ENCODE measurements at regions not wholly inside any gene's neighbourhood (a gene's known extent, or its start where the extent isn't known, plus 50 kb on each side); places are given as distances from the start of the nearest gene placed in this dataset.

GRCh38 chr3:59254976-59255375, 205.2 kb upstream of the CFAP20DC start:
- DNase-seq (no peak), ATAC-seq (no peak)
- intact Hi-C loops (cut with DNase I; ENCODE audit: low total_unique reads) (no loop called here), in situ Hi-C loops (cut with MboI; ENCODE audit: low sequenced_read_pairs in 4 of 4) (no loop called here)
- Histone ChIP-seq H3K27me3 (no peaks in the 10 kb centered on the region), H3K9me3 (no peaks in the 10 kb centered on the region), H3K36me3 (no peaks in the 10 kb centered on the region), H3K4me3 (no peak overlapping the region), H3K4me1 (no peaks in the 10 kb centered on the region), H3K27ac (no peak overlapping the region)
- TF ChIP-seq POLR2A (IDR thresholded peaks at IDR 0.05) = no peak
- no peak for TF ChIP-seq CTCF (IDR thresholded peaks at IDR 0.05 in 4 of 5, conservative IDR thresholded peaks at IDR 0.05 in 1 of 5)

DNA sequence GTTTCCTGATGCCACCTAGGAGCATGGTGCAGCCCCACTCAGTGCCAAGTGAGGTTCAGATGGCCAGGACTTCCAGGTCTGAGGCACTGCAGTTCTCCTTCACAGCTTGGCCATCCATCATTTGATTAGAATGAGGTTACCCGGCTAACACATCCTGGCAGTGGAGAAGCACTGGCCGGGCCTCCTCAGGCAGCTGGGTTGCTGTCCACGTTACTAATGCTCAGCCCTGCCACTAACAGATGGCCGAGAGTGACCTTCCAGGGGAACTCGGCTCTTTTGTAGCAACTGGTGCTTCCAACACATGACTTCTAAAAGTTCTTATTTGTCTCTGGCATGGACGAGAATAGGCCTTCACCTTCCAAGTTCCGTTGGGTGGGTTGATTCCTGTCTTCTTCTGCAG, 204.6 kb upstream of the CFAP20DC start:
- DNase-seq = no peak
- Histone ChIP-seq H3K27ac (no peak overlapping the region), H3K27me3 (no peaks in the 10 kb centered on the region), H3K4me1 (no peaks in the 10 kb centered on the region), H3K9me3 (no peaks in the 10 kb centered on the region), H3K36me3 (no peaks in the 10 kb centered on the region), H3K4me3 (no peak overlapping the region)
- intact Hi-C loops (cut with DNase I; ENCODE audit: low total_unique reads) = no loop called here
- in situ Hi-C loops (cut with MboI; ENCODE audit: low sequenced_read_pairs in 4 of 4) = no loop called here
- ATAC-seq = no peak
- TF ChIP-seq CTCF (IDR thresholded peaks at IDR 0.05 in 4 of 5, conservative IDR thresholded peaks at IDR 0.05 in 1 of 5) (no peak), POLR2A (IDR thresholded peaks at IDR 0.05) (no peak)

GRCh38 chr3:59253523-59253922, 203.7 kb upstream of the CFAP20DC start:
- intact Hi-C loops (cut with DNase I; ENCODE audit: low total_unique reads) = no loop called here
- TF ChIP-seq CTCF (IDR thresholded peaks at IDR 0.05 in 4 of 5, conservative IDR thresholded peaks at IDR 0.05 in 1 of 5) (no peak), POLR2A (IDR thresholded peaks at IDR 0.05) (no peak)
- in situ Hi-C loops (cut with MboI; ENCODE audit: low sequenced_read_pairs in 4 of 4) = no loop called here
- no peak overlapping the region for H3K4me3 ChIP-seq
- H3K4me1 ChIP-seq = no peaks in the 10 kb centered on the region
- no peak for DNase-seq
- no peaks in the 10 kb centered on the region for H3K36me3 ChIP-seq
- no peak overlapping the region for H3K27ac ChIP-seq
- no peaks in the 10 kb centered on the region for H3K27me3 ChIP-seq
- no peak for ATAC-seq
- no peaks in the 10 kb centered on the region for H3K9me3 ChIP-seq

DNA sequence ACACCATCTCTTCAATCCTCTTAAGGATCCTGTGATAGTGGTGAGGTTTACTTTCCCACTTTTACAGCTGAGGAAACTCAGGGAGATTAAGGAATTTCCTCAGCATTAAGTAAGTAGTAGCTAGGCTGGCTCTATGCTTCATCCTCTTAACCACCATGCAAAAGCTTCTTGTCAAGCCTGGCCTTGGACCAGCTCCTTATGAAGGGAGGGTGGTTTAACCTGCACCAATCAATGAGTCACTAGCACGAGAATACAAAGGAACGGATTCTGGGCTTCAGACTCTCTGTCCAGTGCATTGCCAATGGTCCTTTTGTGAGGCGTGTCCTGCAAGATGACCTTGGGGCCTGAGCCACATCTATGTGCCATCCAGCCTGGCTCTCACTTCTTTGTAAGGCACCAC, 202.0 kb upstream of the CFAP20DC start:
- no peaks in the 10 kb centered on the region for H3K4me1 ChIP-seq
- intact Hi-C loops (cut with DNase I; ENCODE audit: low total_unique reads) (no loop called here), in situ Hi-C loops (cut with MboI; ENCODE audit: low sequenced_read_pairs in 4 of 4) (no loop called here)
- H3K27ac ChIP-seq = no peak overlapping the region
- ATAC-seq (no peak), DNase-seq (no peak)
- no peak overlapping the region for H3K4me3 ChIP-seq
- no peaks in the 10 kb centered on the region for H3K9me3 ChIP-seq
- no peak for TF ChIP-seq CTCF (IDR thresholded peaks at IDR 0.05 in 4 of 5, conservative IDR thresholded peaks at IDR 0.05 in 1 of 5)
- no peak for TF ChIP-seq POLR2A (IDR thresholded peaks at IDR 0.05)
- no peaks in the 10 kb centered on the region for H3K27me3 ChIP-seq
- H3K36me3 ChIP-seq = no peaks in the 10 kb centered on the region

DNA sequence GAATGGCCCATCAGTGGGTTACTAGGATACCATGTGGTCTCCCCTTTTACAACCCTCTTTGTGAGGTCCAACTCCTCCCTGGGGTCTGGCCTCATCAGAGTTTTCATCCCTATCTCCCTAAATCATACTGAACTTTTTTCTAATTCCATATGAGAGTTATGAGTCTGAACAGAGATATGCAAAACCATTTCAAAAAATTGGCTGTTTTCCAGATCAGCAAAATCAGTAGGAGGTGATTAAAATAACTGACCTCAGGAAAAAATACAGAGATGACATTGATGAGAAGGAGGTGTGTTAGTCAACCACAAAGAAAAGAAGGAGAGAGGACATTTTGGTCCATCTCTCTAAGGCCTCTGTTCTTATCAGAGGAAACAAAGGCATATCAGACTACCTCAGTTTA, 200.8 kb upstream of the CFAP20DC start:
- no peak overlapping the region for H3K27ac ChIP-seq
- intact Hi-C loops (cut with DNase I; ENCODE audit: low total_unique reads) = no loop called here
- no peak for TF ChIP-seq CTCF (IDR thresholded peaks at IDR 0.05 in 4 of 5, conservative IDR thresholded peaks at IDR 0.05 in 1 of 5)
- TF ChIP-seq POLR2A (IDR thresholded peaks at IDR 0.05) = no peak
- no peaks in the 10 kb centered on the region for H3K9me3 ChIP-seq
- H3K4me1 ChIP-seq = no peaks in the 10 kb centered on the region
- DNase-seq (no peak), ATAC-seq (no peak)
- no peak overlapping the region for H3K4me3 ChIP-seq
- in situ Hi-C loops (cut with MboI; ENCODE audit: low sequenced_read_pairs in 4 of 4) = no loop called here
- H3K36me3 ChIP-seq = no peaks in the 10 kb centered on the region
- no peaks in the 10 kb centered on the region for H3K27me3 ChIP-seq

All from gastrocnemius medialis (tissue), 4 donors.